Esophagus muscularis mucosa (tissue), 4 donors: ENCODE measurements at regions not wholly inside any gene's neighbourhood (a gene's known extent, or its start where the extent isn't known, plus 50 kb on each side); places are given as distances from the start of the nearest gene placed in this dataset.

Source experiments
- EP300 ChIP-seq: sonication (generic); formaldehyde crosslinking; IDR thresholded peaks from one replicate; pipeline ENCODE4 v1.6.1; 2017; ENCODE audit warnings: antibody characterized with exemption
- POLR2A ChIP-seq: fragments of 450-650 bp; IDR thresholded peaks from one replicate; pipeline ENCODE4 v1.6.1; 2017; ENCODE audit warnings: antibody characterized with exemption, moderate library complexity, mild to moderate bottlenecking, low read depth
- POLR2AphosphoS5 ChIP-seq, 2 donors: sonication (generic); formaldehyde crosslinking; IDR thresholded peaks; one replicate each; pipeline ENCODE4 v1.6.1; 2017; ENCODE audit warnings: antibody characterized with exemption in 2 of 2
- TF ChIP-seq, protein P1 (sequence below), 3 experiments: fragments of 200-600 bp in 2 of 3; fragments of 450-650 bp in 1 of 3; sonication (generic) in 2 of 3; IDR thresholded peaks; one replicate each; pipeline ENCODE4 v1.5.1; 2017 to 2019; ENCODE audit warnings: antibody characterized with exemption in 3 of 3, mild to moderate bottlenecking in 2 of 3, moderate library complexity in 1 of 3

DNA sequence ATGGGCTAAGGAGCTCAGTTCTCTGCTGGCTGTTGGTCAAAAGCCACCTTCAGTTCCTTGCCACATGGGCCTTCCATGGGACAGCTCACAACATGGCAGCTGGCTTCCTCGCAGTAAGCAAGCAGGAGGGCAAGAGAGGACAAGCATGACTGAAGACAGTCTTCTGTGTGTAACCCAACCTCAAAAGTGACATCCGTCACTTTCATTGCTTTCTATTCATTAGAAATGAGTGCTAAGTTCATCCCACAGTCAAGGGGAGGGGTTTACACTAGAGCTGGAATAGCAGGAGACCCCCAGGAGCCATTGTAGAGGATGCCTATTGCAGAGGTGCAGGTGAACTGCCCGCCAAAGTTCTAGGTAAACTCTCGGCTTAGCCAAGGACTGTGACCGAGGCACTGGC, 163.3 kb downstream of the NUFIP1 start:
- TF ChIP-seq, protein P1, sequence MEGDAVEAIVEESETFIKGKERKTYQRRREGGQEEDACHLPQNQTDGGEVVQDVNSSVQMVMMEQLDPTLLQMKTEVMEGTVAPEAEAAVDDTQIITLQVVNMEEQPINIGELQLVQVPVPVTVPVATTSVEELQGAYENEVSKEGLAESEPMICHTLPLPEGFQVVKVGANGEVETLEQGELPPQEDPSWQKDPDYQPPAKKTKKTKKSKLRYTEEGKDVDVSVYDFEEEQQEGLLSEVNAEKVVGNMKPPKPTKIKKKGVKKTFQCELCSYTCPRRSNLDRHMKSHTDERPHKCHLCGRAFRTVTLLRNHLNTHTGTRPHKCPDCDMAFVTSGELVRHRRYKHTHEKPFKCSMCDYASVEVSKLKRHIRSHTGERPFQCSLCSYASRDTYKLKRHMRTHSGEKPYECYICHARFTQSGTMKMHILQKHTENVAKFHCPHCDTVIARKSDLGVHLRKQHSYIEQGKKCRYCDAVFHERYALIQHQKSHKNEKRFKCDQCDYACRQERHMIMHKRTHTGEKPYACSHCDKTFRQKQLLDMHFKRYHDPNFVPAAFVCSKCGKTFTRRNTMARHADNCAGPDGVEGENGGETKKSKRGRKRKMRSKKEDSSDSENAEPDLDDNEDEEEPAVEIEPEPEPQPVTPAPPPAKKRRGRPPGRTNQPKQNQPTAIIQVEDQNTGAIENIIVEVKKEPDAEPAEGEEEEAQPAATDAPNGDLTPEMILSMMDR (IDR thresholded peaks at IDR 0.05), result no peak
- no peak for TF ChIP-seq EP300
- TF ChIP-seq POLR2A, result no peak
- no peak for TF ChIP-seq POLR2AphosphoS5 (IDR thresholded peaks at IDR 0.05)
